Small intestine (tissue), 7 donors: ENCODE measurements at regions not wholly inside any gene's neighbourhood (a gene's known extent, or its start where the extent isn't known, plus 50 kb on each side); places are given as distances from the start of the nearest gene placed in this dataset.

Experiments used
- DNase-seq, 2 donors: peaks; one replicate each; pipeline versions ENCODE4 v3.0.0 to v3.0.0-alpha.2; 2013
- FAIRE-seq: peaks from 2 replicates; lab custom pipeline; 2012; peaks lifted over from hg19 to GRCh38; lab: Jason Lieb, UNC
- H3K27ac ChIP-seq, 3 donors: one replicate each; pipeline ENCODE4 v1.5.1; 2013; ENCODE audit warnings: low read length in 2 of 3, mild to moderate bottlenecking in 2 of 3, control low read depth in 1 of 3, inconsistent platforms in 1 of 3, low read depth in 1 of 3, moderate library complexity in 1 of 3
- H3K27me3 ChIP-seq, 3 donors: one replicate each; pipeline ENCODE4 v1.6.1; 2013; ENCODE audit warnings: low read length in 3 of 3, inconsistent platforms in 1 of 3; ENCODE audit not compliant: control insufficient read depth in 3 of 3, insufficient read depth in 3 of 3
- H3K36me3 ChIP-seq, 3 donors: one replicate each; pipeline ENCODE4 v1.6.1; 2013; ENCODE audit warnings: low read length in 3 of 3, inconsistent platforms in 1 of 3, low read depth in 1 of 3, mild to moderate bottlenecking in 1 of 3, moderate library complexity in 1 of 3; ENCODE audit not compliant: control insufficient read depth in 3 of 3, insufficient read depth in 2 of 3
- H3K4me1 ChIP-seq, 3 donors: one replicate each; pipeline ENCODE4 v1.6.1; 2013; ENCODE audit warnings: low read length in 2 of 3, inconsistent platforms in 1 of 3, low read depth in 1 of 3, mild to moderate bottlenecking in 1 of 3, moderate library complexity in 1 of 3; ENCODE audit not compliant: control insufficient read depth in 3 of 3, insufficient read depth in 2 of 3
- H3K4me3 ChIP-seq, 3 donors: one replicate each; pipeline ENCODE4 v1.5.1; 2013; ENCODE audit warnings: low read length in 3 of 3, control low read depth in 1 of 3, inconsistent platforms in 1 of 3, low read depth in 1 of 3, mild to moderate bottlenecking in 1 of 3, moderate library complexity in 1 of 3
- H3K9me3 ChIP-seq, 2 donors: one replicate each; pipeline ENCODE4 v1.6.1; 2013; ENCODE audit warnings: low read depth in 1 of 2, low read length in 1 of 2; ENCODE audit not compliant: control insufficient read depth in 2 of 2, insufficient read depth in 1 of 2
- WGBS, 3 donors: extraction: QIAGEN DNeasy Blood & Tissue Kit; methylation state at CpG; one replicate each; pipeline ENCODE4 v1.1.7; 2013; 5-methylcytosine and 5-hydroxymethylcytosine counted together
- donor health status: healthy with polysubstance abuse.
- donor health status: control.
- donor health status: control.
- donor health status: Bipolar disorder and iron deficiency.
- donor health status: healthy.

DNA sequence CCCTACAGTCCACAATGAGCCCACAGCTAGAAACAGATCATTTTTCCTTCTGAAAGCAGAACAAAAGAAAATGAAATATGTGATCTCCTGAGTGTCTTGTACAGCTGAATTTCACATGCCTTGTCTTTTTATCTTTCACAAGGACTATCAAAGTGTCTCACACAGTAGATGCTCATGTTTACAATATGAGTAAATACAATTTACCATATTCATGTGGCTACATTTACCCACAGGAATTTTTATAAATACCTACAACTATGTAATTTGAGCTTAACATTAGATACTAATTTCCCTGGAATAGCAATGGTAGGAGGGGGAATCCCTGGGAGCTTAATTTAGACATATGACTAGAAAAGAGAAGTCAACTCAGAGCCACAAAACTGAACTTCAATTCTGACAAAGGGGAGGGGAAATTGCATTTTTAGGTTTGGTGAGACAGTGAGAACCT is 186.2 kb downstream of the MACC1 start:
- Histone ChIP-seq H3K4me1 (no peaks in the 10 kb centered on the region), H3K27ac (no peak overlapping the region), H3K9me3 (no peaks in the 10 kb centered on the region), H3K27me3 (no peaks in the 10 kb centered on the region), H3K4me3 (no peak overlapping the region), H3K36me3 (no peaks in the 10 kb centered on the region)
- DNase-seq (no peak), FAIRE-seq (no peak)

DNA sequence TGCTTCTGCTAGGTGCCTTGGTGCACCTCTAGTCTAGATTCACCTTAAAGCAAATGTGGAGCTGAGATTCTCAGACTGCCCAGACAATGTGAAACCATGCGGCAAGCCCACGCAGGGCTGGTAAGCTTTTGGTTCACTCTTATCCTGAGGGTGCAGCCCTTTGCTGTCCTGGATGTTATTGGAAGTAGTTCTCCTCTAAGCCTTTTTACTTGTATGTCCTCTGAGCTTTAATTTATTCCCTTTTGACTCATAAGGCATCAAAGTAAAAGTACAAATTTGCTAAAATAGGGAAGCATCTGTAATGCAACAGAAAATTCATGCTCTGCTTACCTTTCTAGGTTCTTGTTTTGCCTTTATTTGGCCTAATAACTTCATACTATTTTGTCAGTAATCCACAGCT is 186.8 kb downstream of the MACC1 start:
- Histone ChIP-seq H3K27ac (no peak overlapping the region), H3K27me3 (no peaks in the 10 kb centered on the region), H3K9me3 (no peaks in the 10 kb centered on the region), H3K4me3 (no peak overlapping the region), H3K4me1 (no peaks in the 10 kb centered on the region), H3K36me3 (no peaks in the 10 kb centered on the region)
- no peak for DNase-seq
- 82 to 98% (median 88%) methylated on average over 2 of the region's 2 CpGs for WGBS, 3 donors
- no peak for FAIRE-seq

DNA sequence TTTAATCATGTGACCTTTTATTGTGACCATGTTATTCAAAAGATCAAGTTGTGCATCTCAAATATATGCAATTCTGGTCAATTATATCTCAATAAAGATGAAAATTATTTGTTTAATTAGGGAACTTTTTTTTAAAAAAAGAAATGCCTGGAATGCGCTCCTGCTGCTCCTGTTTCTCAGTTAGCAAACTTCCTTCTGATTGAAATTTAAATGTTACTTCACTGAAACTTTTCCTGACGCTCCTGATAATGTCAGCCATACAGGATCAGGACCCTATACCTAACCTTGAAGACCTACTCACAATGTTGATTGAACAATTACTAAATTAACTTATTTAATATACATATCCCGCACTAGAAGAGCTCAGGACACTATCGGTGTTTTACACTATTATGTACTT is 190.4 kb downstream of the MACC1 start:
- no peak for DNase-seq
- FAIRE-seq: no peak
- no peak overlapping the region for H3K4me3 ChIP-seq
- H3K27me3 ChIP-seq: no peaks in the 10 kb centered on the region
- H3K36me3 ChIP-seq: no peaks in the 10 kb centered on the region
- no peaks in the 10 kb centered on the region for H3K9me3 ChIP-seq
- 94 to 97% (median 95%) methylated on average over 4 of the region's 4 CpGs for WGBS, 3 donors
- no peaks in the 10 kb centered on the region for H3K4me1 ChIP-seq
- no peak overlapping the region for H3K27ac ChIP-seq

DNA sequence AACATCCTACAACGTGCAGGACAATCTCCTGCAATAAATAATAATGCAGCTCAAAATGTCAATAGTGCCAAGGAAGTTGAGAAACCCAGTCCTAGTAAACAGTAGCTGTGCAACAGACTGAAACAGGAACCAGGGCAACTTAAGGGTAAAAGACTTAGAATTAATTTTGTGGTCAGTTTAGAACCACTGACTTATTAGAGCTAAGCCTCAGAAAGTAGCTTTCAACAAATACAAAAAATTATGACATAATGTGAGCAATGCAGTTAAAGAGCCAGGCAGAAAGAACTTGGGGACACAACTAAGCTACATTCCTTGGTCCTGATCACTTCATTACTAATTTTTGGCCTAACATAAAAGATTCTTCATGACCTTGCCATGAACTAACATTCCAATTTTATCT is 195.4 kb downstream of the MACC1 start:
- Histone ChIP-seq H3K4me1 (no peaks in the 10 kb centered on the region), H3K4me3 (no peak overlapping the region), H3K27ac (no peak overlapping the region), H3K27me3 (no peaks in the 10 kb centered on the region), H3K9me3 (no peaks in the 10 kb centered on the region), H3K36me3 (no peaks in the 10 kb centered on the region)
- DNase-seq (no peak), FAIRE-seq (no peak)
- WGBS, 3 donors: 22 to 39% (median 33%) methylated on average over 1 of the region's 1 CpG

DNA sequence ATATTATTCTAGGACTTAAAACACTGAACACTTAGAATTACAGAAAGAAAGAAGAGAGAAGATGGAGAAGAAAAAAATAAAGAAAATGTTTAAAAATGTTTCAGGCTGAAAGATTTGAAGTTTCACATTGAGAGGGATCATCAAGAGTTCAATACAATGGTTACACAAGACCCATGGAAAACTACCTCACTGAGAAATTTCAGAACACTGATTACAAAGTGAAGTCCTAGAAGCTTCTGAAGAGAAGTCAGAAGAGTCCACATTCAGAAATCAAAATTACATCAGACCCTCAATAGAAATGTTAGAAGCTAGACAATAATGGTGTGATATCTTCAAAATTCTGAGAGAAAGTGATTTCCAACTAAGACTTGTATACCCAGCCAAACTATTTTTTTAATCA is 196.1 kb downstream of the MACC1 start:
- no peak overlapping the region for H3K27ac ChIP-seq
- DNase-seq (no peak), FAIRE-seq (no peak)
- H3K27me3 ChIP-seq: no peaks in the 10 kb centered on the region
- no peaks in the 10 kb centered on the region for H3K4me1 ChIP-seq
- no peaks in the 10 kb centered on the region for H3K9me3 ChIP-seq
- no peaks in the 10 kb centered on the region for H3K36me3 ChIP-seq
- no peak overlapping the region for H3K4me3 ChIP-seq

DNA sequence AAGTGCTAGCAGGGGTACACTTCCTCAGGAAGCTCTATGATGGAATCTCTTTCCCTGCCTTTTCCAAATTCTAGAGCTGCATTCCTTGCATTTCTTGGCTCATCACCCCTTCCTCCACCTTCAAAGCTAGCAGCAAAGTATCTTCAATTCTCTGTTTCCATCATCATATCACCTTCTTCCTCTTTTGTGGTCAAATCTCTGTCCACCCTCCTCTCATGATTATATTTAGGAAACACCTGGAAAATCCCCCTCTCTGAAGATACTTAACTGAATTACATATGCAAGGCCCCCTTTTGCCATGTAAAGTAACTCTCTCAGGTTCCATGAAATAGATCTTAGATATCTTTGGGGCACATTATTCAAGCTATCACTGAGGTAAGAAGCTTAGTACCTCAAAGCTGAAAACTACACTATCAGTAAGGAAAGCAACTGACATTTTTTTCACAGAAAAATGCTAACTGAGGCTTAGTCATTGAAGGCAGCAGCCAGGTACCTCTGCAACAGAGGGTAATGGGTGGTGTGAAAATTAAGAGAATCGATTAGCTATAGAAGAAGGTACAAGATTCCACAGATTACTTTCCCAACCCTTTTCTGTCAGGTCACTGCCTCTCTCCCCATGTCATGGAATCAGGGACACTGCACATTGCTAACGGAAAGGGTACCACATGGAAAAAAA is 197.3 kb downstream of the MACC1 start:
- no peak overlapping the region for H3K4me3 ChIP-seq
- H3K4me1 ChIP-seq: no peaks in the 10 kb centered on the region
- DNase-seq (no peak), FAIRE-seq (no peak)
- no peaks in the 10 kb centered on the region for H3K27me3 ChIP-seq
- no peaks in the 10 kb centered on the region for H3K9me3 ChIP-seq
- H3K36me3 ChIP-seq: no peaks in the 10 kb centered on the region
- 85 to 91% (median 90%) methylated on average over 2 of the region's 2 CpGs for WGBS, 3 donors
- H3K27ac ChIP-seq: no peak overlapping the region

DNA sequence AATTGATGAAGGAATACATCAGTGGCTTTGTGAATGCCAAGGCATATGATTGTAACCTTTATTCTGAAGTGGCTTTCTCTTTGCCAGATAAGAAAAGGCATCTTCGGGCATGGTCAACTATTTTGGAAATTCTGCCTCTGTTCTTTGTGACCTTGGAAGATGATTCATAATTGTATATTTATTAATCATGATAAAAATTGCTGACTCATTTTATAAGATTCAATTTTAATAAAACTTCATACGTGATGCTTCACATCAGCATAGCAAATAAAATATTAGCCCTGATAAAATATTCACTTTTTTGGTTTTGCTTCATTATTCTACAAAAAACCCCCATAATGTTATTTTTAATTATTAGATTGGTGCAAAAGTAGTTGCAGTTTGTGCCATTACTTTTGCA is 200.5 kb downstream of the MACC1 start:
- H3K36me3 ChIP-seq: no peaks in the 10 kb centered on the region
- WGBS, 3 donors: 73 to 90% (median 79%) methylated on average over 2 of the region's 2 CpGs
- DNase-seq: no peak
- H3K9me3 ChIP-seq: no peaks in the 10 kb centered on the region
- H3K4me1 ChIP-seq: no peaks in the 10 kb centered on the region
- H3K4me3 ChIP-seq: no peak overlapping the region
- H3K27me3 ChIP-seq: no peaks in the 10 kb centered on the region
- FAIRE-seq: no peak
- H3K27ac ChIP-seq: no peak overlapping the region

DNA sequence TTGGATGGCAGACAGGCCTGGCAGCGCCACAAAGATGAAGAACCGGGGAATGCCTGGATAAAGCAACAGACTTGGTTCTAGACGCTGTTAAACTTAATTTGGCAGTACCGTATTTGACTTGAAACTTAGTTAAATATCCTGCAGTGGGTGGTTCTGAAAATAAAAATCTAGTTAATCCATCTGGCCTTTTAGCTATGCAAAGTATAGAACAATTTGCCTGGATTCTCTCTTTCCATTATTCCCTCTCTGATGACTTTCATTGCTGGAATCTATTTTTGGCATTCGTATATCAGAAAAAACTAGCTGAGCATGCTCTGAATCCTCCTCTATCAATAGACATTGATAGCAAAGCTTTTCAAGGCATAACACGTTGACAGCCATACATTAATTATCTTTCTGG is 203.6 kb downstream of the MACC1 start:
- H3K27ac ChIP-seq: no peak overlapping the region
- 75 to 83% (median 80%) methylated on average over 6 of the region's 6 CpGs for WGBS, 3 donors
- no peak for FAIRE-seq

DNA sequence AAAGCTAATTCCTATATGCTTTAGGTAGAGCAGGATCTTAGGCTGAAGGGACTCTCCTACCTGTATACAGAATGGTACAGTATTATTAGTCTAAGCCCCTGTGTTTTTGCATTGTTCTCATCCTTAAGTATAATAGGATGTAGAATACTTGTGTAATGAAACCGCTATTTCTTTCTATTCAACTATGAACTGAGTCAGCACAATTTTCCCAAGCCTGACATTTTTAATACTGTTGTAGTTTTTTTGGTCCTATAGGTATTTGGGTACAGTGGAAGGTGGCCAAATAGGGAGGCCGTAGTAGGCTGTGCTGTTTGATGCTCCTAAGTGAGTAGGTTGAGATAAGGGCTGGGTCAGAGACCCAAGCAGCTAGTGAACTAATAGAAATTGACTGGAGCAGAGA is 205.1 kb downstream of the MACC1 start:
- Histone ChIP-seq H3K4me3 (no peak overlapping the region), H3K27me3 (no peaks in the 10 kb centered on the region), H3K4me1 (no peaks in the 10 kb centered on the region), H3K9me3 (no peaks in the 10 kb centered on the region), H3K27ac (no peak overlapping the region), H3K36me3 (no peaks in the 10 kb centered on the region)
- no peak for FAIRE-seq
- DNase-seq: no peak
- 90 to 92% (median 91%) methylated on average over 2 of the region's 2 CpGs for WGBS, 3 donors

More for the DNA sequence above, 203.6 kb downstream of the MACC1 start:
- Histone ChIP-seq H3K36me3 (no peaks in the 10 kb centered on the region), H3K9me3 (no peaks in the 10 kb centered on the region), H3K4me1 (no peaks in the 10 kb centered on the region), H3K27me3 (no peaks in the 10 kb centered on the region), H3K4me3 (no peak overlapping the region)
- DNase-seq: no peak
